ENCODE measurements at regions not wholly inside any gene's neighbourhood (a gene's known extent, or its start where the extent isn't known, plus 50 kb on each side); places are given as distances from the start of the nearest gene placed in this dataset.

DNA sequence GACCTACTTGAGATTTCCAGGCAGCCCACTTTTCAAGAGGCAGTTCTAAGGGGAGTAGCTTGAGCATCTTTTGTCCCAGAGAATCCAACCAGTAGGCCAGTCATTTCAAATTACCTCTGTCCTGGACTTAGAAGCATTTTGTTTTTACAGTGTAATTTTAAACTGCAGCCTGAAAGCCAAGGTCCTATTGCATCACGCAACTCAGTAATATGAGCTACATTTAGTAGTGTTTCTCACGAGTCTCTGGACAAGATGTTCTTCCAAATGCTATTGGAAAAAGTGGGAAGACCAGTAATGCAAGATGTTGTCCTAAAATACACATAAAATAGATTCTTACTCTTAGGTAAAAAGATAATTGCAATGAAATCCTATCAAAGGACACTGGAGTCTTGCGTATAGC is 182.5 kb upstream of the ARX start:
- H3K27ac Mint-ChIP-seq = no peak overlapping the region
- H3K4me3 Mint-ChIP-seq = no peak overlapping the region
- H3K9me3 Mint-ChIP-seq = no peaks in the 10 kb centered on the region; the same call in 1 of the 2 replicates
- POLR2A ChIA-PET = no interaction called here
- H3K4me1 Mint-ChIP-seq = peaks cover 5% of the 10 kb centered on the region; the same call in 1 of the 2 replicates
- ATAC-seq (no peak), DNase-seq (ENCODE audit: low spot score) (no peak)
- H3K36me3 Mint-ChIP-seq = no peaks in the 10 kb centered on the region
- H3K27me3 Mint-ChIP-seq (ENCODE audit: low read depth) = no peaks in the 10 kb centered on the region
- TF ChIP-seq, protein P1, sequence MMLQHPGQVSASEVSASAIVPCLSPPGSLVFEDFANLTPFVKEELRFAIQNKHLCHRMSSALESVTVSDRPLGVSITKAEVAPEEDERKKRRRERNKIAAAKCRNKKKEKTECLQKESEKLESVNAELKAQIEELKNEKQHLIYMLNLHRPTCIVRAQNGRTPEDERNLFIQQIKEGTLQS (CRISPR knock-in tag; conservative IDR thresholded peaks at IDR 0.05) = no peak
- TF ChIP-seq ZMAT4 (CRISPR knock-in tag; IDR thresholded peaks at IDR 0.05) (no peak), SMAD4 (CRISPR knock-in tag; IDR thresholded peaks at IDR 0.05) (no peak), IRF2 (CRISPR knock-in tag; IDR thresholded peaks at IDR 0.05; ENCODE audit: borderline replicate concordance, low read depth) (no peak)
- CTCF ChIA-PET = no interaction called here

- Mint-ChIP-seq H3K36me3 (no peaks in the 10 kb centered on the region), H3K4me3 (no peak overlapping the region), H3K27me3 (ENCODE audit: low read depth) (no peaks in the 10 kb centered on the region), H3K4me1 (peaks cover 5% of the 10 kb centered on the region; the same call in 1 of the 2 replicates), H3K27ac (no peak overlapping the region), H3K9me3 (no peaks in the 10 kb centered on the region; the same call in 1 of the 2 replicates)
- CTCF ChIA-PET = no interaction called here
- no peak for TF ChIP-seq SOX15 (CRISPR knock-in tag; IDR thresholded peaks at IDR 0.05)
- TF ChIP-seq ZBTB21 (CRISPR knock-in tag; IDR thresholded peaks at IDR 0.05; ENCODE audit: borderline replicate concordance) = no peak
- no peak for TF ChIP-seq NR2C2 (CRISPR knock-in tag; IDR thresholded peaks at IDR 0.05)
- TF ChIP-seq TP53 (CRISPR knock-in tag; IDR thresholded peaks at IDR 0.05) = no peak
- POLR2A ChIA-PET = no interaction called here
- ATAC-seq = no peak
- no peak for DNase-seq (ENCODE audit: low spot score)
These were observed 180.5 kb upstream of the ARX start for GRCh38 chrX:25196221-25196620.

DNA sequence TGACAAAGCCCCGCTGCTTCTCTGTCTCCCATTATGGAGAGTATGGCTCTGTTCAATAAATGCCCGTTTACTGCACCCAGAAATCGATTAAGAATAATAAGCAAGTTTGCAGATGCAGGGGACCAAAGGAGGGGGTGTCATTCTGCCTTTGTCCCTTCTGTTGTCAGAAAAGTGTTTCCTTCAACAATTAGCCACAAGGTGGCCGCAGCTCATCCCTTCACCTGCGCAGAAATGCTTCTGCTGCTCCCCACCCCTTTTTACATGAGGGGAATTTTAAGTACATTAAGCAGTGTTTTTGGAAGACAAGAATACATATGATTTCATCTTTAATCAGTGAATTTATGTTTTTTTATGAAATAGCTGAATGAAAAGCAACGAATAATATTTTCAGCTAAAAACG is 175.6 kb upstream of the ARX start:
- DNase-seq (ENCODE audit: low spot score) = peak; percentile 12
- Mint-ChIP-seq H3K27ac (no peak overlapping the region), H3K36me3 (no peaks in the 10 kb centered on the region), H3K27me3 (ENCODE audit: low read depth) (no peaks in the 10 kb centered on the region), H3K4me3 (no peak overlapping the region), H3K4me1 (peaks cover 3% of the 10 kb centered on the region; the same call in 1 of the 2 replicates), H3K9me3 (no peaks in the 10 kb centered on the region; the same call in 1 of the 2 replicates)
- CTCF ChIA-PET = interaction anchor here (0.6 to 1.9 kb wide), 3 partner anchors 13 to 158 kb away, joined by 3 to 7 read pairs (median 5); no protein-coding TSS in a partner anchor
- ATAC-seq = peak; percentile 64
- POLR2A ChIA-PET = no interaction called here
- TF ChIP-seq IRF2 (CRISPR knock-in tag; IDR thresholded peaks at IDR 0.05; ENCODE audit: borderline replicate concordance, low read depth) (no peak), JUN (CRISPR knock-in tag; IDR thresholded peaks at IDR 0.05) (no peak), ATF1 (CRISPR knock-in tag; IDR thresholded peaks at IDR 0.05) (no peak), ESRRA (CRISPR knock-in tag; IDR thresholded peaks at IDR 0.05; ENCODE audit: borderline replicate concordance) (no peak), ZNF232 (CRISPR knock-in tag; IDR thresholded peaks at IDR 0.05) (no peak), GRHL2 (CRISPR knock-in tag; IDR thresholded peaks at IDR 0.05; ENCODE audit: insufficient replicate concordance, severe bottlenecking) (no peak), PRDM15 (CRISPR knock-in tag; IDR thresholded peaks at IDR 0.05) (no peak), ELF4 (CRISPR knock-in tag; IDR thresholded peaks at IDR 0.05; ENCODE audit: low read depth) (no peak), CBFB (CRISPR knock-in tag; IDR thresholded peaks at IDR 0.05; ENCODE audit: low read depth) (no peak), SOX15 (CRISPR knock-in tag; IDR thresholded peaks at IDR 0.05) (no peak), CDX4 (CRISPR knock-in tag; IDR thresholded peaks at IDR 0.05; ENCODE audit: borderline replicate concordance) (no peak), ZNF219 (CRISPR knock-in tag; IDR thresholded peaks at IDR 0.05; ENCODE audit: borderline replicate concordance) (no peak), E2F5 (CRISPR knock-in tag; IDR thresholded peaks at IDR 0.05) (no peak)
- TF ChIP-seq, protein P2, sequence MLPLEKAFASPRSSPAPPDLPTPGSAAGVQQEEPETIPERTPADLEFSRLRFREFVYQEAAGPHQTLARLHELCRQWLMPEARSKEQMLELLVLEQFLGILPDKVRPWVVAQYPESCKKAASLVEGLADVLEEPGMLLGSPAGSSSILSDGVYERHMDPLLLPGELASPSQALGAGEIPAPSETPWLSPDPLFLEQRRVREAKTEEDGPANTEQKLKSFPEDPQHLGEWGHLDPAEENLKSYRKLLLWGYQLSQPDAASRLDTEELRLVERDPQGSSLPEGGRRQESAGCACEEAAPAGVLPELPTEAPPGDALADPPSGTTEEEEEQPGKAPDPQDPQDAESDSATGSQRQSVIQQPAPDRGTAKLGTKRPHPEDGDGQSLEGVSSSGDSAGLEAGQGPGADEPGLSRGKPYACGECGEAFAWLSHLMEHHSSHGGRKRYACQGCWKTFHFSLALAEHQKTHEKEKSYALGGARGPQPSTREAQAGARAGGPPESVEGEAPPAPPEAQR (CRISPR knock-in tag; IDR thresholded peaks at IDR 0.05) = no peak
- TF ChIP-seq, protein P3, sequence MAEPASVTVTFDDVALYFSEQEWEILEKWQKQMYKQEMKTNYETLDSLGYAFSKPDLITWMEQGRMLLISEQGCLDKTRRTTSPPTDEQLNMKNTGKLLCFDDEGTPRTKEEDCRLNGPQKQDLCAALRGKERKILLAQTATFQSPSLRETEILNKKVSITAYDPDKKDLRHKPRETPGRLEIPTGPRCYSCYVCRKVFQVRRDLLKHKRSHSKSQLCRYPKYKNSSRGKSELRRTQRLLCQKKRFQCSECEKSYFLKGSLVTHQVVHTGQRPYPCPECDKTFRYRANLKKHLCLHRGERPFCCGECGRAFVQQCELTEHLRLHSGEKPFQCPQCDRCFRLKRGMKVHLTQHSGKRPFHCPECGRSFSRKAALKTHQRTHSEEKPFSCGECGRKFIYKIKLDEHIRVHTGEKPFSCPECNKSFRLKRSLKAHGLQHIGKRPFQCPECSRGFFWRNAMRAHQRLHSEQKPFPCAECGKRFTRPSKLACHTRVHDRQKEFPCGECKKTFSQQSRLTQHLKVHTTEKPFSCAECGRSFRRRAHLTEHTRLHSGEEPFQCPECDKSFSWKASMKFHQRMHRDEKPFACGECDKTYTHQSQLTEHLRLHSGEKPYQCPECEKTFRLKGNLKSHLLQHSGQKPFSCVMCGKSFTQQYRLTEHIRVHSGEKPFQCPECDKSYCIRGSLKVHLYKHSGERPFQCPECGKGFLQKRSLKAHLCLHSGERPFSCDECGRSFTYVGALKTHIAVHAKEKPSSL (CRISPR knock-in tag; conservative IDR thresholded peaks at IDR 0.05) = no peak
- TF ChIP-seq, protein P4, sequence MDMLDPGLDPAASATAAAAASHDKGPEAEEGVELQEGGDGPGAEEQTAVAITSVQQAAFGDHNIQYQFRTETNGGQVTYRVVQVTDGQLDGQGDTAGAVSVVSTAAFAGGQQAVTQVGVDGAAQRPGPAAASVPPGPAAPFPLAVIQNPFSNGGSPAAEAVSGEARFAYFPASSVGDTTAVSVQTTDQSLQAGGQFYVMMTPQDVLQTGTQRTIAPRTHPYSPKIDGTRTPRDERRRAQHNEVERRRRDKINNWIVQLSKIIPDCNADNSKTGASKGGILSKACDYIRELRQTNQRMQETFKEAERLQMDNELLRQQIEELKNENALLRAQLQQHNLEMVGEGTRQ (CRISPR knock-in tag; IDR thresholded peaks at IDR 0.05) = no peak

Measured in WTC11 (cell line).